ENCODE measurements at regions not wholly inside any gene's neighbourhood (a gene's known extent, or its start where the extent isn't known, plus 50 kb on each side); places are given as distances from the start of the nearest gene placed in this dataset.

DNA sequence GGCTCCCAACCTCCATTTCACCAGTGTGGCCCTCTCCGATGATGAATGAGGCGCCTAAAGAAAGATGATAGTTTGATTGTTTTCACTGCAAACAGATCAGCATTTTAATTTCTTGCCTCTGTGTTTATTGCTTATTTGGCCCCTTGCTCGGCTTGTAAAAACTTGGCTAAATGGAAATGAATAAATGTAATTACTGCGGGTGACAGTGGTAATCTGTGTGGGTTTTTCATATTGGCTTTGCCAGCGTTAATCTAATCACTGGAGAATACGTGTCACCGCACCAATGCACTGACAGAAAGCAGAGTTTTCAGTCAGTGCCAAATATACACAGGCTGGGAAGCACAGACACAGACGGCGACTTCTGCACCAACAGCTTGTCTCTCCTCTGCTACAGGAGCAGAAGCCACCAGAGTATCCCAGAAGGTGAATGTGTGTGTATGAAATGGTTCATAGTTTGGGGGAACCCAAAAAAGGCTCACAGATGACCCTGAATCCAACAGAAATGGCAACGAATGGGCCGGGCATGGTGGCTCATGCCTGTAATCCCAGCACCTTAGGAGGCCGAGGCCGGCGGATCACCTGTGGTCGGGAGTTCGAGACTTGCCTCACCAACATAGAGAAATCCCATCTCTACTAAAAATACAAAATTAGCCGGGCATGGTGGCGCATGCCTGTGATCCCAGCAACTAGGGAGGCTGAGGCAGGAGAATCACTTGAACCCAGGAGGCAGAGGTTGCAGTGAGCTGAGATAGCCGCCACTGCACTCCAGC lies 534.0 kb downstream of the PKHD1 start:
- Histone ChIP-seq H3K27ac (replicated peaks) (no peak overlapping the region), H3K27me3 (ENCODE audit: low read depth) (peaks cover 9% of the 10 kb centered on the region), H3K4me3 (no peak overlapping the region), H3K36me3 (no peaks in the 10 kb centered on the region), H3K9me3 (replicated peaks) (no peaks in the 10 kb centered on the region), H3K4me1 (no peaks in the 10 kb centered on the region)
- intact Hi-C loops (cut with micrococcal nuclease) = no loop called here
- TF ChIP-seq CTCF (IDR thresholded peaks at IDR 0.05; ENCODE audit: borderline replicate concordance) = no peak
- DNase-seq = no peak

GRCh38 chr6:51554029-51554428 lies 533.4 kb downstream of the PKHD1 start:
- Histone ChIP-seq H3K9me3 (replicated peaks) (no peaks in the 10 kb centered on the region), H3K27ac (replicated peaks) (no peak overlapping the region), H3K4me1 (no peaks in the 10 kb centered on the region), H3K36me3 (no peaks in the 10 kb centered on the region), H3K27me3 (ENCODE audit: low read depth) (peaks cover 9% of the 10 kb centered on the region), H3K4me3 (no peak overlapping the region)
- TF ChIP-seq CTCF (IDR thresholded peaks at IDR 0.05; ENCODE audit: borderline replicate concordance) = no peak
- intact Hi-C loops (cut with micrococcal nuclease) = no loop called here
- no peak for DNase-seq

GRCh38 chr6:51559059-51559458 lies 528.4 kb downstream of the PKHD1 start:
- no peak for DNase-seq

GRCh38 chr6:51562198-51562597 lies 525.2 kb downstream of the PKHD1 start:
- no peak for DNase-seq
- Histone ChIP-seq H3K27ac (replicated peaks) (no peak overlapping the region), H3K9me3 (replicated peaks) (no peaks in the 10 kb centered on the region), H3K36me3 (no peaks in the 10 kb centered on the region), H3K27me3 (ENCODE audit: low read depth) (no peaks in the 10 kb centered on the region), H3K4me1 (no peaks in the 10 kb centered on the region), H3K4me3 (no peak overlapping the region)
- intact Hi-C loops (cut with micrococcal nuclease) = no loop called here
- no peak for TF ChIP-seq CTCF (IDR thresholded peaks at IDR 0.05; ENCODE audit: borderline replicate concordance)

More at GRCh38 chr6:51559059-51559458, 528.4 kb downstream of the PKHD1 start:
- TF ChIP-seq CTCF (IDR thresholded peaks at IDR 0.05; ENCODE audit: borderline replicate concordance) = peak; percentile 46
- no peaks in the 10 kb centered on the region for H3K4me1 ChIP-seq
- intact Hi-C loops (cut with micrococcal nuclease) = no loop called here
- H3K9me3 ChIP-seq (replicated peaks) = no peaks in the 10 kb centered on the region
- no peaks in the 10 kb centered on the region for H3K36me3 ChIP-seq
- H3K27ac ChIP-seq (replicated peaks) = no peak overlapping the region
- peaks cover 9% of the 10 kb centered on the region for H3K27me3 ChIP-seq (ENCODE audit: low read depth)
- H3K4me3 ChIP-seq = no peak overlapping the region
